SK-N-SH (cell line): ENCODE measurements at regions not wholly inside any gene's neighbourhood (a gene's known extent, or its start where the extent isn't known, plus 50 kb on each side); places are given as distances from the start of the nearest gene placed in this dataset.

Experiments
- CHD2 ChIP-seq: fragments of 150-350 bp; IDR thresholded peaks from 2 replicates; pipeline ENCODE4 v1.6.1; 2018; ENCODE audit warnings: low read length; ENCODE audit not compliant: partially characterized antibody
- CTCF ChIP-seq: fragments of 200-600 bp; sonication (generic); IDR thresholded peaks from 2 replicates; pipeline ENCODE4 v1.6.1; 2017; ENCODE audit warnings: antibody characterized with exemption, mild to moderate bottlenecking, moderate library complexity
- FOSL2 ChIP-seq: IDR thresholded peaks from 2 replicates; pipeline ENCODE4 v1.4.0; 2012; ENCODE audit warnings: low read depth, mild to moderate bottlenecking, moderate library complexity, borderline replicate concordance
- POLR2AphosphoS5 ChIP-seq: IDR thresholded peaks from 2 replicates; pipeline ENCODE4 v1.6.1; 2012; ENCODE audit warnings: low read depth, low read length
- RXRA ChIP-seq: IDR thresholded peaks from 2 replicates; pipeline ENCODE4 v1.4.0; 2012; ENCODE audit warnings: low read depth, mild to moderate bottlenecking, borderline replicate concordance
- USF2 ChIP-seq: fragments of 150-350 bp; IDR thresholded peaks from 2 replicates; pipeline ENCODE4 v1.6.1; 2017; ENCODE audit warnings: antibody characterized with exemption, low read length, low read depth, borderline replicate concordance

GRCh38 chr5:112006721-112007120 lies 249.7 kb upstream of the NREP start:
- TF ChIP-seq USF2 (no peak), RXRA (no peak), CHD2 (no peak), CTCF (no peak), FOSL2 (peak; percentile 54; the same call in 1 of the 2 replicates), POLR2AphosphoS5 (no peak)
